Stimulated activated CD4-positive, alpha-beta T cell treated with anti-CD3 and anti-CD28 coated beads, Interleukin-12 subunit alpha, Interleukin-12 subunit beta, amount 100 ng/mL, for 48 hours (primary cell): ENCODE measurements at regions not wholly inside any gene's neighbourhood (a gene's known extent, or its start where the extent isn't known, plus 50 kb on each side); places are given as distances from the start of the nearest gene placed in this dataset.

Experiments
- DNase-seq, 3 donors: peaks; one replicate each; pipeline ENCODE4 v3.0.0-alpha.2; 2020; ENCODE audit warnings: low read depth in 2 of 3, low spot score in 1 of 3

DNA sequence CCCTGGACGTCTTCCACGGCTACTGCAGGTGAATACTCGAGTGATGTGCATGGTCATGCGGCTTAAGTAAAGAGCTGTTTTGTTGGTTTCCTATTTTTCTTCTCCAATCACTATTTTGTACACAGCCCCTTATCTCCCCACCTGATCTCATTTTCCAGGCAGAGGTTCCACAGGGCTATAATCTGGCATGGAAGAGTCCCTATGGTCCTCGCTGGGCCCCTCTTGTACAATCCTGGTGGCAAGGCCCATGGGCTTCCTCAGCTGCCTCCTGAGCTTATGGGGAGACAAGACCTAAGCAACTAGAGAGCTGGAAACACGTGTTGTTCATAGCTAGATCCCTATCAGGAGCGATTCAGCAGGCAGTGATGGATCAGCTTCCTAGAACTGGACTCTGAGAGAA lies 181.3 kb upstream of the ADO start:
- DNase-seq: no peak

DNA sequence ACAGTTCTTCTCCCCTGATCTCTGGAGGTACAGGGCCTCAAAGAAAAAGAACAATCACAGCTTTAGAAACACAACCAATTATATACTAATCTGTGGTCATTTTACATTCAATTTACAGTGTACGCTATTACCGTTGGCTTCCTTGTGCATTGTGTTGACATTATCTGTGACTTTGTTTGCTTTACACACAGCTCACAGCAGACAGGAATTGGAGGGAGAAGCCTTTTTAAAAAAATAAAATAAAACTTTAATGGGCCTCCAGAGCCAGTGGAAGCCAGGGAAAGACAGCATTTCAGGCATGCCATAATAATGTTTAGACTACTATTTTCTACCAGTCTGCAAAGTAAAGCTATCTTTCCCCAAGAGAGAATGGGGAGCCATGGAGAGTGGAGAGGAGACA lies 179.0 kb upstream of the ADO start:
- DNase-seq: no peak

DNA sequence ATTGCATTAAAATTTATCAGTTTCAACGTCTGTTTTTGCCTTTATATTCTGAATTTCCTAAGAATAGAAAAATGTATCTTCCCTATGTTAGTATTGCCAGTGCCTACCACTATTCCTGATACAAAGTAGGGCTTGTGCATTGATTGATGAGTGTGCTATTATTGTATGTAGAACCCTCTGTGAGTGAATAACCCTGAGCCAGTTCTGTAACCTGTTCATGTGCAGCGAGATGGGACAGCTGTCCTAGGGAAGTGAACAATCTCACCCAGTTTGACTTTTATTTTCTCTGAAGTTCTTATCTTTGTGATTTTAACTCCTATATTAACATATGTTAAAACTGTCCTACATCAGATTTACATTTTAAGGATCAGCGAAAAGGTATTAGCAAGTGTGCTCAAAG lies 178.4 kb upstream of the ADO start:
- no peak for DNase-seq

DNA sequence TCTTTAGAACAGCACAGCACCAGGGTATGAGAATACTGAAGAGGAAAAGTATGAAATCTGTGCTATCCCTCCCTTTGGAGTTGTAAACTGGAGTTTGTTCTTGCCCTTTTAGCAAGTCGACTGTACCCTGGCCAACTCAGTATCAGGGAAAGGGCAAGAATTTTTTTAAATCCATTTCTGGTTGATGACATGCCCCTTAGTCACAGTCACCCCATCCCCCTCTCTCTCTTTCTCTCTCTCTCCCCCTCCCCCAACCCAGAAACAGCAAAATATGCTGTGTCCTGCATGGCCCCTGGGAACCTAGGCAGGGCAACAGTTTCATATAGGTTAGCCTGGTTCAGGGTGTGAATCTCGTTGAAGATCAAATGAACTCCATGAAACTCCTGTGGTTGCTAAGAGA lies 177.7 kb upstream of the ADO start:
- no peak for DNase-seq

DNA sequence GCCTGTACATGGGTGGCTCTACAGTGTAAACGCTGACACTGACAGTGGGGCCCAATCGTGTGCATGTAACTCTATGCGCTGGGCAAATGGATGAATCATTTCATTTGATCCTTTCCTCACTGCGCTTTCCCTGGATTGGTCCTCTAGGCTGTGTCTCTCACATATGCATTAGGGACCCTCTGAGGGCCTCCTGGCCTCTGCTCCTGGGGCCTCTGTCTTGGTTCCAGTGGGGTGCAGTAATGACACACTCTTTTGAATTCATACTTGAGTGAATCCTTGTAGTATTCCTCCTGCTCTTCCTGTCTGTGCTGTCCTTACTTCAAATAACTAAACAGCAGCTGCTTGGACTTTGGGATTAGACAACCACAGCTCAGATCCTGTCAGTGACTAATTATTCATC lies 176.5 kb upstream of the ADO start:
- no peak for DNase-seq

DNA sequence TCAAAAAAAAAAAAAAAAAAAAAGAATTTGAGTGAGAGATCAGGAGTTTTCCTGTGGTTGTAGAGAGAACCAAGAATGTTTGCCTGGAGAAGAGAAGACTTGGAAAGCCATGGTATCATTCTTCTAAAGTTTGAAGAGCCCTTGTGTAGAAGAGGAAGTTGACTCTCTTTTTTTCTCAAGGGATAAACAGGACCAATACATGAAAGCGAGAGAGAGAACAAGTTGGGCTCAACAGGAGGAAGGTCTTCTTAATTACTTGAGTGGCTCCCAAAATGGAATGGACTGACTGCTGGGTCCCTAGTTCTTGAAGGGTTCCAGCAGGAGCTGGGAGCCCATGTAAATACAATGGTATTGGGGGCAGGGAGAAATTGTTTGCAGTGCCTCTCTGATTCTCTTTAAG lies 173.3 kb upstream of the ADO start:
- DNase-seq: no peak

DNA sequence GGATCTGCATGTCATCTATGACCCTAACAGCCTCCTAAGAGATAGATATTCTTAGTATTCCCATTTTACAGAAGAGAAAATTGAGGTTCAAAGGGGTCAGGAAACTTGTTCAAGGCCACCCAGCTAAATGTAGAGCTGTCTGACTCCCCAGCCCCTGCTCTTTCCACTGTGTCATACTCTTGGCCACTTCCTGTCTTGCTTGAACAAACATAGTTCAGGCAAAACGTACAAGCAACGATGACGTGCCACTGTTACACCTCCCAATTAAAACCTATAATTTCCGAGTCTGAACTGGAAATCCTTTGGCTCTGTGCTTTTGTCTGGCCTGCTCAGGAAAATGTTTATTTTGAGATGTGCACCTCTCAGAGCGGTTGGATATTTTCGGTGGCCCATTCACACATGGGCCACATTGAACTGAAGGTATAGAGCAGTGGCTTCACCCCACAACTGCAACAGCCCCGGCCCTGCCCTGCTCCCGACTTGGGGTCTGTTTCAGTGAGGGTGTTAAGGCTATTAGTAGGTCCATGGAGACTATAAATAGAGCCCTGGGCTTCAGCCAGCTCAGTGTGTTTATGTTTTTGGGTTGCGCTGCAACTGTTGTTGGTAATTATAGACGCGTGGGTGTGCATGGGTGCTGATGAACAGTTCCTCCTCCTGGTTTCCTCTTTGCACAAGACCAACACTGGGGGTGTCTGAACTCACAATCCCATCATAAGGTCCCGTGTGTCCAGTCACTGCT lies 172.3 kb upstream of the ADO start:
- no peak for DNase-seq

DNA sequence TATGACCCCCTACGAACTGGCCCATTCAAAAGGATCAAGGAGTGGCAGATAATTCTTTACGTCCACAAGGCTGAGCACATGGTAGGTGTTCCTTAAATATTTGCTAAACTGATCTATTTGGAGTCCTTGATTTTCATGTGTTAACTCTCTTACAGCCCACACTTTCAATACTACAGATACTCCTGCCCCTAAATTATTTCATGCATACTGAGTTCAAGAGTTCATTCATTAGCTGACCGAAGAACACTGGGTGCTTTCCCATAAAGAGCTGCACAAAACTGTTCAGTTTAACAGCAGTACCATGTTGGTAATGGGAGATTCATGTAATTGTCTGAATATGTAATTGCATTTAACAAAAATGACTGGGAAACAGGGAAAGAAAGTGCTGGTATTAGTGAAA lies 170.5 kb upstream of the ADO start:
- DNase-seq: no peak

DNA sequence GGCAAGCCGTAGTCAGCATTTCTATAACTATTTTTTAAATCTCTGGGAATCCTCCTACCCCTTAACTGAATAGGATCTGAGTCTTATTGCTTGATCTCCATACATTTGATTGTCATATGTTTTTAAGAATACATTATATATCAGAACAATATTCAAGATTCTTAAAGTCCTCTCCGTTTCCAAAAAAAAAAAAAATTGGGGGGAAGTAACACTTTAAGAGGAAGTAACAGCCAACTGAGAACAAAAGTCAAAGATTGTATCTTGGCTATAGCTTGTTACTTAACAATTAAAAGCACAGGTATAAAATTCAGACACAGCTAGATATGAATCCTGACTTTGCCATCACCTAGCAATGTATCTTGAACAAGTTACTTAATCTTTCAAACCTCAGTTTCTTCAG lies 169.9 kb upstream of the ADO start:
- DNase-seq: no peak

DNA sequence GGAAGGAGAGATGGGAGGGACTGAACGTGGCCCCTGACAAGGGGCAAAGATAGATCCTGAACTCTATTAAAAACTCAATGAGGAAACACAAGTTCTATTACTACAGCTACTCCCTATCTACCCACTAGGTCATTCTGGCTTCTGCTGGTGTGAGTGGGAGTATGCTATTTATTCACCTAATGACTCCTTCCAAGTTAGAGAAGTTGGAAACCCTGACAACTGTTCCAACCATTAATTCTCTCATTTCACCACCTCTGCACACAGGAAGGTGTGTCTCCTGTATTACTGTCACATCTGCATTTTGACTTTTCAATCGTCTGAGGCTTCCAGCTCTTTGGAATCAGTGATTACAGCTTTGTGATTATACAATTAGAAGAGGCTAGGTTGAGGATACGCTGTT lies 169.4 kb upstream of the ADO start:
- no peak for DNase-seq

DNA sequence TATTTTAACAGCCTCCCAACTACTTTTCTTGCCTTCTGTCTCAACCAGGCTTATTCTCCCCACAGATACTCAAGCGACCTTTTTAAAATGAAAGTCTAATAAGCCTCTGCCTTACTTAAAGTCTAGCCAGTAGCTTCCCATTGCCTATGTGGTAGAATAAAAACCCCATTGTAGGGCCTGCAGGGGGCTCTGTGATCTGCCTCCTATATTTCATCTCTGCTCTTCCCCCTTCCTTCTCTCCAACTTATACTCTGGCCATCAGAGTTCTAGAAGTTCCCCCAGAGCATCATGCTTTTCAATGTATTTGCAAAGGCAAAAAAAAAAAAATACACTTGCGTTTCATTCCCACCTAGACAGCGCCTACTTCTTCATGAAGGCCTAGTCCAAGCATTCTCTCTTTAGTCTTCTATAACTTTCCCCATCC lies 167.7 kb upstream of the ADO start:
- no peak for DNase-seq

DNA sequence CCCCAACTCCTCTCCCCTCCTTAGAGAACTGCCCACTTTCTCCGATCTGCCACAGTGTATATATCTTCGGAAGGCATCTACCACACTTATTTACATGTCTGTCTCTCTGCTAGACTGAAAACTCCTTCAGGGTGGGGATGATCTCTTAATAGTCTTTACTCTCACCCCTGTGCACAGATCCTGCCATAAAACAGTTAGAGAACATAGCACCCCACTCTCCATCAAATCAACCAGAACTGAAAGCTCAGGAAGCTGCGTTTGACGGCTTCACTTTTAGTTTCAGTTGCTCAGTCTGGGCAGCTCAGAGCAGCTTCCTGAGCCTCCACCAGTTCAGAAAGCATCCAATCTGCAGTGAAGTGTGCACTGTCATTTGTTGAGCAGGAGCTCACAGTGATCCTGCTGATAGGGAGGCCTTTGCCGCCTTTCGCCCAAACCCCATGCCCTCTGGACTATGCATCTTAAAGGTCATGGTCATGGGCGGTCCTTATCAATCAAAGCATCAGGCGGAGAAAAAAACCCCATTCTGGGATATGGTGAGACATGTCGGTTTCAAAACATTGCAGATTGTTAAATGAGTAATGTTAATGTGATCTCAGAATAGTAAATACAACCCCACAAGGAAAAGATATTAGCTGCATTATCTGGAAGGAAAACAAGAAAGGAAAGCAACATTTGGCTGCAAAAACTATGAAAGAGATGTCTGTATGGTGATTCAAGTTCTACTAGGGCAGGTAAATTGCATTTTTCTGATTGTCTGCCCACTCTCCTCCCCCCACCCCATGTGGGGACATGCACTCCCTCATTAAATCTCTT lies 167.1 kb upstream of the ADO start:
- DNase-seq: peak; percentile 60 to 76 (median 61)

DNA sequence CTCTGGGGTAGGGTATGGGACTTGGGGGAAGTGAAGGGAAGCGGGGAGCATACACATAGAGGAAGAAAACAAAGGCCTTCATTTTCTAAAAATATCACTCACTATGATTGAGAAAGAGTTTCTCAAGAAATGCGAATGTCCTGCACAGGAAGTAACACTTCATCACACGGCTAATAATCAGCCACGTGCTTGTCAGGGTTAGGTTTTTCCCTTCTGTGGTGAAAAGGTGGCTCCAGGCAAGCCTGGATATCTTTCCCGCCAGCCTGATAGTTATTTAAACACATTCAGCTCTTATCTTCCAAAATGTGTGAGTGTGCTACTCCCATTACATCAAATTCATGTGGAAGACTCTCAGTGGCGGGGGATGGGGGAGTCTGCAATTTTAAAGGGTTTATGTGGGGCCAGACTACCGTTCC lies 166.4 kb upstream of the ADO start:
- DNase-seq: no peak

DNA sequence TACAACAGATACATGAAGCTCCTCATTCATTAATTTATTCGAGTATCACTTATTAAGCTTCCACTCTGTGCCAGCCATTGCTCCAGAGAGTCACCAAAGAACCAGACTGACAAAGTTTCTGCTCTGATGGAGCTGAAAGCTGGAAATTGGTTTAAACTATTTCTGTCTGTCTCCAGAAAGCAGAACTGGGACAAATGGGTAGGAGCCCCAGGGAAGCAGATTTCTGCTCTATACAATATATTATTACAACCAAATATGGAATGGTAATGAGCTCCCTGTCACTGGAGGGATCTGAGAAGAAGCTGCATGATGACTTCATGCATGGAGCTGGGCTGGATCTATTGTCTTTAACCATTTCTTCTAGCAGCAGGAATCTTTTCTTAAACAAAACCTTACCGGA lies 165.4 kb upstream of the ADO start:
- no peak for DNase-seq

DNA sequence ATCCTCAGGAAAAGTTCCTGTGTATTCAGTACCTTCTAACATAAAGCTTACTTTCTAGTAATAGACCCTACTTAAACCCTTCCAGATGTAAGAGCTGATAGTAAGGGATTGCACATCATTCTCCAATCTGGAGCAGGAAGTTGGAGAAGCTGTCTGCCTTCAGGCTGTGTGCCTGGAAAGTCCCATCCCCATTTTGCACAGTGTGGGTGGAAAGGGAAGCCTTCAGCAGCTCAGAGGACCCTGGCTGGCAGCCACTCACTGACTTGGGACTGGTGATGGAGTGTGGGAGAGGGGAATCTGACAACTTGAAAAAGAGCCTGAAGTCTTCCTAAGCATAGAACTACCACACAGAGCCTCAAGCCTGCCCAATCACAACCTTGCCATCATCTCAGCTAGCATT lies 164.1 kb upstream of the ADO start:
- no peak for DNase-seq

DNA sequence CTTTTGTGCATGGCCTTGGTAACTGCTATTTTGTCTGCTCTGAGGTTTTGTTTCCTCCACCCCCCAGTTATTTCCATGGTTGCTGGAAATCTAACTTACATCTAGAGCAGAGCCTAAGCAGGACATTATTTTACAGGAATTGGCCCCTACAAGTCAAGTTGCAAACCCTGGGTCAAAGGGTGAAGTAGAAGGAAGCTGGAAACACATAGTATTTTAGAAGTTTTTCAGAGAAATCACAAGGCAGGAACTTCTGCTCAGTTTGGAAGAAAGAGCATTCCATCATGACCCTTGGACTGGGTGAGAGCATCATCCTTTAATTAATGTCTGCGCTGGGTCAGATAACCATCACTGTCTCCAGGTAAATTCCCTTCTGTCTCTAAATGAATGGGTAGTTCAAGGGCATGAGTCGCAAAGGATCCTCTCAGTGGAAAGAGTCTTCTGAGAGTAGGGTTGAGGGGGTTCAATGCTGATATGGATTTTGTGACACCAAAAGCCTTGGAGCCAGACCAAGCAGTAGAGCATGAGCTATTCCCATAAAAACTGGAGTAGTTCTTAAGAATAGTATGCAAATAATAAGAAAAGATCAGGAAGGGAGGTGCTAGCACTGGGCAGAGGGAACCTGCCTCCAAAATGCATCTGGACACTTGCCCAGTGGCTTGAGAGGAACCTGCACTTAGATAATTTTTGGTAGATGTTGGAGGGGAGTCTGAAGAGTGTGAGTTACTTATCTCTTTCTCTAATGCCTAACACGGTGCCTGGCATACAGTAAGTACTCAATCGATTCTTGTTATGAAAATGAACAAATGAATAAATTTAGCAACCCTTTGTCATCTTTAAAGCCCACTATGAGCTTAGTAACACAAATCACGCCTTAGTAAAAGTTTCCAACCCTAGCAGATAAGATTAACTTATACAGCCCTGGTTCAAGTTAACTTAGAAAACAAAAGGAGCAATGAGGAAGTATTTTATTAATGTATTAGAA lies 160.6 kb upstream of the ADO start:
- no peak for DNase-seq

DNA sequence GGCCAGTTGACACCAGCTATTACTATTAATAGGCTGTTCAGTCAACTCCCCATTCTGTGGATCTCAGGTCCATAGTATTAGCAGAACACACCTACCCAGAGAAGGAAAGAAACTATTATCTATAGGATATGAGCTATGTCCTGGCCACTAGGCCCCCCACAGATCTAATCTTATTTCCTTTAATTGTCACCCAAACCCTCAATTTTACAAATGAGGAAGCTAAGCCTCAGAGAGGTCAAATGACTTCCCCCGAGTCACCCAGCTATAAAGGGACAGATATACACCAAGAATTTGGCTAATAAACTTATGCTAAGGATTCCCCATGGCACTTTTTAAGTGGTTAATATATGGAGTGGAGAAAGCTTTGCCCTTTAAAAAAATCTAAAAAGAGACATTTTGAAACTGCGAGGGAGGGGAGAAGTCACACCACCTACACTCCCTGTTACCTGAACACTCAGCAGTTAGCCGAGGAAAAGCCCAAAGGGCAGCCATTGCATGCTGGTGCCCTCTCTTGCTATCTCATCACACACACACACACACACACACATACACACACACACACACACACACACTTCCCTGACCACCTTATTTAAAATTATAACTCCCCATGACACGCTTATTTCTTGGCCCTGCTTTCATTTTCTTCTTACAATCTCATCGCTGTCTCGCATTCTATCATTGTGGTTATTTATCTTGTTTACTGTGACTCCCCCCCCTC lies 157.0 kb upstream of the ADO start:
- no peak for DNase-seq

DNA sequence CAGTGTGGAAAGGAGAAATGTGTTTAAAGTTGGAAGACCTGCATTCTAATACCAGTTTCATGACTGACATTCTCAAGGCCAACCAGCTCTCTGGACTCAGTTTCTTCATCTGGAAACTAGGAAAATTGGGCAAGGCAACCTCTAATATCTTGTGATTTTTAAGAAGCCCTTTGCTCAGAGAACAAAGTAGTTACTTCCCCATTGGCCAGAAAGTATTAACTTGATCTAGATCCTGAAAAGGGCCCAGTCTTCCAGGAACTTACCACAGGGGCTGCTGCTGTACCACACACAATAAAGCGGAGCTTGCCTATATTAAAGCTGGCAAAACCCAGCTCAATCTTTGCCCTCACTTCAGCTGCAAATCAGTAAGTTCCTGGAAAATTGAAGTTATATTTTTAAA lies 155.6 kb upstream of the ADO start:
- no peak for DNase-seq

DNA sequence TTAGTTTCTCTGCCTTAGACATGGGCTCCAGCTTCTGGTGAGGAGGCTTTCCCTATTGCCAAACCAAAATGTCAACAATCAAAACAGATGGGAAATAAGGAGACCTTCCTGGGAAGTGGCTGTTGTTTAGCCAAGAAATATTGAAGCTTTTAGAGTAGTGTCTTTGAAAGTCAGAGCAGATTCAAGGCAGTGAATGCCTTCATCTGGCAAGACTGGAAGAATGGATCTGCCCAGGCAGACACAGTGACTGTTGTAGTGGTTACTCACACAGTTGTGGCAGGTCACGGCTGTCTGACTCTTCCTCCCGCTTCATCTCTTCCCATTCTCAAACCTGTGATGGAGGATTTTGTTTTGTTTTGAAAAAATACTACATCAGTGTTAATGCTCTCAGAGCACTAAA lies 154.1 kb upstream of the ADO start:
- no peak for DNase-seq

DNA sequence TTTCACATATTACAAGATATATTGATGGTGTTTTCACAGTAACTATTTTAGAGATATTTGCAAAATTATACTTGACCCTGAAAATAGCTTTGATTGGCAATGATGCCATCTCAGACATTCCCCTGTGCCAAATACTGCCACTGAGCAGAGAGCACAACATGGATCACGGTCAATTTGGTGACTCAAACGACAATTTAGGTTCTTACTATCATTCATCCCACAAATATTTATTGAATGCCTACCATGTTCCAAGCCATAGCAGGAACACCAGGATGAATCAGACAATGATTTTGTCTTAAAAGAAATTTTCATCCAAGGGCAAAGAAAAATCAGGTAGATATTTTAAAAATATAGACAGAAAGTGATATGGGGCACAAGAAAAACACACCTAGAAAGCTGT lies 153.2 kb upstream of the ADO start:
- DNase-seq: no peak

DNA sequence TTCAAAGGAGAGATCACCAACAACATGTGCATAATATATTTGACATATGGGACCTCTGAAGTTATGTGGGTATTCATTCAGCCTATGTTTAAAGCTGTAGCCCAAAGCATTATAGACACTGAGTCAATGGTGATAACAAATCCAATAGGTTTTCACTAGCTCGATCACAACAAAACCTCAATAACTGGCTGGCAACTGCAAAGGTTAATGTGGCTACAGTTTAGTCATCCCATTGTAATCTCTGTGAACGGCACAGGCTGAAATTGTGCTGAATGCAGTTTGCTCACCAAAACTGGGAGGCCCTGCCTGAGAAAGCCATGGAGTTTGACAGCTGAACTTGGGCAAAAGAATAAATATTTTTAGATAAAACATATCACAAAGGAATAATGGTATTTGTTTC lies 152.4 kb upstream of the ADO start:
- DNase-seq: no peak
